Keratinocyte (primary cell): ENCODE measurements at regions not wholly inside any gene's neighbourhood (a gene's known extent, or its start where the extent isn't known, plus 50 kb on each side); places are given as distances from the start of the nearest gene placed in this dataset.

ENCODE experiments used
- DNase-seq: peaks from one replicate; pipeline ENCODE4 v3.0.0-alpha.2; 2011; ENCODE audit warnings: low read depth, missing footprints, low spot score
- FAIRE-seq: peaks from 2 replicates; lab custom pipeline; 2011; peaks lifted over from hg19 to GRCh38; lab: Jason Lieb, UNC
- H2AFZ ChIP-seq: 2 replicates; pipeline ENCODE4 v1.6.0; 2012; ENCODE audit warnings: low read length, control low read depth, inconsistent platforms; ENCODE audit not compliant: control insufficient read depth
- H3K27ac ChIP-seq: 2 replicates; pipeline ENCODE4 v1.5.1; 2011; ENCODE audit warnings: low read length; ENCODE audit not compliant: control insufficient read depth, insufficient read depth
- H3K27me3 ChIP-seq: 3 replicates; pipeline ENCODE4 v1.6.0; 2011; ENCODE audit warnings: low read length; ENCODE audit not compliant: control insufficient read depth, insufficient read depth; ENCODE audit errors: extremely low read depth
- H3K36me3 ChIP-seq, 2 experiments: 2 replicates in 1 of 2; 3 replicates in 1 of 2; pipeline ENCODE4 v1.5.1; 2011; ENCODE audit warnings: low read length in 2 of 2, mild to moderate bottlenecking in 1 of 2; ENCODE audit not compliant: control insufficient read depth in 2 of 2, insufficient read depth in 2 of 2; ENCODE audit errors: extremely low read depth in 1 of 2
- H3K4me1 ChIP-seq: 3 replicates; pipeline ENCODE4 v1.5.1; 2011; ENCODE audit warnings: low read length; ENCODE audit not compliant: control insufficient read depth, insufficient read depth; ENCODE audit errors: extremely low read depth
- H3K4me2 ChIP-seq: 3 replicates; pipeline ENCODE4 v1.6.0; 2011; ENCODE audit warnings: low read depth, low read length; ENCODE audit not compliant: control insufficient read depth, insufficient read depth; ENCODE audit errors: extremely low read depth
- H3K4me3 ChIP-seq, 3 experiments: fragments of 200-600 bp in 1 of 3; sonication (generic) in 1 of 3; 2 replicates in 2 of 3; 3 replicates in 1 of 3; pipeline ENCODE4 v1.5.1; 2011 to 2016; ENCODE audit warnings: low read length in 3 of 3, mild to moderate bottlenecking in 3 of 3, control low read depth in 2 of 3, inconsistent platforms in 1 of 3, low read depth in 1 of 3, mixed read lengths in 1 of 3, mixed run types in 1 of 3, moderate library complexity in 1 of 3; ENCODE audit not compliant: control insufficient read depth in 2 of 3, insufficient read depth in 2 of 3; ENCODE audit errors: extremely low read depth in 1 of 3
- H3K79me2 ChIP-seq: 2 replicates; pipeline ENCODE4 v1.6.0; 2012; ENCODE audit warnings: low read length; ENCODE audit not compliant: control insufficient read depth, insufficient read depth
- H3K9ac ChIP-seq: 3 replicates; pipeline ENCODE4 v1.6.0; 2011; ENCODE audit warnings: low read length; ENCODE audit not compliant: control insufficient read depth, insufficient read depth; ENCODE audit errors: extremely low read depth
- H3K9me1 ChIP-seq: 3 replicates; pipeline ENCODE4 v1.6.0; 2011; ENCODE audit warnings: low read length; ENCODE audit not compliant: control insufficient read depth, insufficient read depth; ENCODE audit errors: extremely low read depth
- H3K9me3 ChIP-seq: 2 replicates; pipeline ENCODE4 v1.5.1; 2012; ENCODE audit warnings: low read depth, low read length; ENCODE audit not compliant: control insufficient read depth
- H4K20me1 ChIP-seq: 3 replicates; pipeline ENCODE4 v1.6.0; 2011; ENCODE audit warnings: low read length; ENCODE audit not compliant: control insufficient read depth, insufficient read depth; ENCODE audit errors: extremely low read depth
- CTCF ChIP-seq, 3 experiments: IDR thresholded peaks in 1 of 3; conservative IDR thresholded peaks in 1 of 3; optimal IDR thresholded peaks in 1 of 3; 2 replicates in 2 of 3; 3 replicates in 1 of 3; pipeline versions ENCODE3 to v1.5.1; 2011; ENCODE audit warnings: low read length in 3 of 3, mild to moderate bottlenecking in 3 of 3, moderate library complexity in 2 of 3, control low read depth in 1 of 3, inconsistent platforms in 1 of 3; ENCODE audit not compliant: insufficient read depth in 2 of 3; ENCODE audit errors: extremely low read depth in 1 of 3
- EZH2 ChIP-seq: IDR thresholded peaks from one replicate; pipeline ENCODE4 v1.6.1; 2012; ENCODE audit warnings: inconsistent platforms, mild to moderate bottlenecking, low read length, moderate library complexity
- dilution Hi-C: fragments of 300-500 bp; cut with MboI; formaldehyde crosslinking; loops from one replicate; pipeline ENCODE4 v1.7.0; 2020; ENCODE audit warnings: low sequenced_read_pairs; ENCODE audit not compliant: extremely low pct_ligation_motif_present

GRCh38 chr9:86700629-86701028 is 246.7 kb downstream of the GAS1 start:
- H3K79me2 ChIP-seq = no peaks in the 10 kb centered on the region
- FAIRE-seq (peak; percentile 93), DNase-seq (no peak)
- dilution Hi-C loops = no loop called here
- no peaks in the 10 kb centered on the region for H3K27me3 ChIP-seq
- peak overlapping the region; percentile 69 for H3K4me2 ChIP-seq
- H4K20me1 ChIP-seq = no peaks in the 10 kb centered on the region
- H3K36me3 ChIP-seq = no peaks in the 10 kb centered on the region
- TF ChIP-seq CTCF (optimal IDR thresholded peaks at IDR 0.05 in 1 of 3, IDR thresholded peaks at IDR 0.05 in 1 of 3, conservative IDR thresholded peaks at IDR 0.05 in 1 of 3; ENCODE audit: extremely low read depth in 1 of 3, insufficient read depth in 2 of 3, low read length in 3 of 3) = no peak
- TF ChIP-seq EZH2 = no peak
- H2AFZ ChIP-seq = peak overlapping the region; percentile 34
- peak overlapping the region in 1 of 3 experiments; percentile 12 for H3K4me3 ChIP-seq
- no peaks in the 10 kb centered on the region for H3K9me3 ChIP-seq
- H3K9ac ChIP-seq = no peak overlapping the region
- no peak overlapping the region for H3K27ac ChIP-seq
- H3K9me1 ChIP-seq = no peaks in the 10 kb centered on the region
- peaks cover 22% of the 10 kb centered on the region for H3K4me1 ChIP-seq

DNA sequence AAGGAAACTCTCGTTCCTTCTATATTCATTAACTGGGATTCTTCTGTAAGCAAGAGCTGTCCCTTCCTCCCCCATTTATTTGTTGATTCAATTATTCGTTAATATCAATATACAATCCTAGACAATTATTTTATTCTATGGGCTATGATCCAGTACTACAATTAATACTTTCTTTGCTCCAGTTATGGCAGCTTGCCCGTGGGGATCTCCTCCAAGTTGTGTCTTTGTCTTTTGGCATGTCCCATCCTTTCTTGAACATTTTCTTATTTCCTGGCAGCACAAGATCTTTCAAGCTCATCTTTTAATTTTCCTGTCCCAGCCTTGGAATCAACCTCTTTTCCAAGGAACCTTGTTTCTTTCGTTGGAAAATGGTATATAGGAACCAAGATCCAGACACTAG is 249.3 kb downstream of the GAS1 start:
- dilution Hi-C loops = no loop called here
- no peak overlapping the region for H3K27ac ChIP-seq
- no peak for DNase-seq
- H3K4me3 ChIP-seq = no peak overlapping the region
- no peak overlapping the region for H3K9ac ChIP-seq
- TF ChIP-seq CTCF (optimal IDR thresholded peaks at IDR 0.05 in 1 of 3, IDR thresholded peaks at IDR 0.05 in 1 of 3, conservative IDR thresholded peaks at IDR 0.05 in 1 of 3; ENCODE audit: extremely low read depth in 1 of 3, insufficient read depth in 2 of 3, low read length in 3 of 3) (no peak), EZH2 (no peak)
- H3K36me3 ChIP-seq = no peaks in the 10 kb centered on the region
- no peak overlapping the region for H3K4me2 ChIP-seq
- no peaks in the 10 kb centered on the region for H3K9me3 ChIP-seq
- H3K27me3 ChIP-seq = no peaks in the 10 kb centered on the region
- no peaks in the 10 kb centered on the region for H3K9me1 ChIP-seq
- no peak for FAIRE-seq
- no peaks in the 10 kb centered on the region for H3K79me2 ChIP-seq
- no peaks in the 10 kb centered on the region for H4K20me1 ChIP-seq
- H2AFZ ChIP-seq = no peak overlapping the region
- H3K4me1 ChIP-seq = peaks cover 20% of the 10 kb centered on the region
